KMS-11 (cell line): ENCODE measurements at regions not wholly inside any gene's neighbourhood (a gene's known extent, or its start where the extent isn't known, plus 50 kb on each side); places are given as distances from the start of the nearest gene placed in this dataset.

Source experiments
- H2AFZ ChIP-seq: fragments of 200-600 bp; sonication (generic); 2 replicates; pipeline ENCODE4 v1.6.1; 2016; ENCODE audit warnings: antibody characterized with exemption, mixed run types, low read depth
- H3K27ac ChIP-seq: fragments of 200-600 bp; sonication (generic); 2 replicates; pipeline ENCODE4 v1.6.1; 2016; ENCODE audit warnings: mild to moderate bottlenecking, mixed run types
- H3K27me3 ChIP-seq: fragments of 200-600 bp; sonication (generic); 2 replicates; pipeline ENCODE4 v1.6.1; 2017; ENCODE audit warnings: mild to moderate bottlenecking, low read depth, mixed run types, moderate library complexity; ENCODE audit not compliant: insufficient read depth
- H3K36me3 ChIP-seq: fragments of 200-600 bp; sonication (generic); 2 replicates; pipeline ENCODE4 v1.6.1; 2017; ENCODE audit warnings: mild to moderate bottlenecking, mixed run types; ENCODE audit not compliant: insufficient read depth
- H3K4me1 ChIP-seq: fragments of 200-600 bp; sonication (generic); 2 replicates; pipeline ENCODE4 v1.6.1; 2016; ENCODE audit warnings: mild to moderate bottlenecking, low read depth, mixed run types; ENCODE audit not compliant: poor library complexity, severe bottlenecking
- H3K4me2 ChIP-seq: fragments of 200-600 bp; sonication (generic); 2 replicates; pipeline ENCODE4 v1.7.0; 2016; ENCODE audit warnings: mild to moderate bottlenecking, mixed run types
- H3K4me3 ChIP-seq: fragments of 200-600 bp; sonication (generic); IDR thresholded peaks from 2 replicates; pipeline ENCODE4 v1.6.1; 2017; ENCODE audit warnings: low read depth, low read length, mixed read lengths; ENCODE audit not compliant: insufficient read depth
- H3K79me2 ChIP-seq: fragments of 200-600 bp; sonication (generic); 2 replicates; pipeline ENCODE4 v1.6.1; 2016; ENCODE audit warnings: low read depth, mixed run types; ENCODE audit not compliant: insufficient read depth
- H3K9ac ChIP-seq: fragments of 200-600 bp; sonication (generic); 2 replicates; pipeline ENCODE4 v1.6.1; 2016; ENCODE audit warnings: mild to moderate bottlenecking, mixed run types
- H4K20me1 ChIP-seq: fragments of 200-600 bp; sonication (generic); 2 replicates; pipeline ENCODE4 v1.6.1; 2016; ENCODE audit warnings: mild to moderate bottlenecking, mixed run types; ENCODE audit not compliant: insufficient read depth
- TF ChIP-seq, protein P1 (sequence below): fragments of 200-600 bp; sonication (generic); conservative IDR thresholded peaks from 2 replicates; pipeline ENCODE4 v1.6.1; 2017; ENCODE audit warnings: low read depth, mild to moderate bottlenecking, antibody characterized with exemption, low read length, moderate library complexity, mixed read lengths

DNA sequence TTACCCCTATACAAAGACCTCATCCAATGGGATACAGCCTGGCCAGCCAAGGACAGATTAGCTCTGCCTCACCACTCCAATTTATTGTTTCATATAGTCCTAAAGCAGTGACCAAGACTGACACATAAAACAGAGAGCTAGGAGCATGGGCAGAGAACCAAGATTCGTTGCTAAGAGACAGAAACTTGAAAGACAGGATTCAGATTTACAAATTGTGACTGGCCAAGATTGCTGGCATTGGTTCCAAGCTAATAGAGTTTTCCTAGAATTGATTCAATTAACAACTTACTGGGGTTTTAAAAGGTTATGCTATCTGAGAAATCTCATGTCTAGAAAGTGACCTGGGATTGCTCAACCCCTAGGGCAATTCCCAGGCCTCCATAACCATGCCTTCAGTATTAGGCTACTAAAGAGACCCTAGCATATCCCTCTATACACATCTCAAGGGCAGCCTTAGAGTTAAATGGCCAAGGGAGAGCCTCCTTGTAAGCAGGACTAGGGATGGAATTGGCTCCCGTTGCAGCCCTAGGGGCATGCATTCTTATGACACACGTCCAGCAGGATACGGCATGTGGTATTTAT is 75.6 kb downstream of the ICOS start:
- no peak overlapping the region for H3K4me3 ChIP-seq
- H4K20me1 ChIP-seq = no peaks in the 10 kb centered on the region
- no peak overlapping the region for H3K27ac ChIP-seq
- no peaks in the 10 kb centered on the region for H3K79me2 ChIP-seq
- H3K4me1 ChIP-seq = no peaks in the 10 kb centered on the region
- H2AFZ ChIP-seq = no peak overlapping the region
- no peak overlapping the region for H3K9ac ChIP-seq
- no peaks in the 10 kb centered on the region for H3K27me3 ChIP-seq
- H3K36me3 ChIP-seq = no peaks in the 10 kb centered on the region
- H3K4me2 ChIP-seq = no peak overlapping the region
- TF ChIP-seq, protein P1, sequence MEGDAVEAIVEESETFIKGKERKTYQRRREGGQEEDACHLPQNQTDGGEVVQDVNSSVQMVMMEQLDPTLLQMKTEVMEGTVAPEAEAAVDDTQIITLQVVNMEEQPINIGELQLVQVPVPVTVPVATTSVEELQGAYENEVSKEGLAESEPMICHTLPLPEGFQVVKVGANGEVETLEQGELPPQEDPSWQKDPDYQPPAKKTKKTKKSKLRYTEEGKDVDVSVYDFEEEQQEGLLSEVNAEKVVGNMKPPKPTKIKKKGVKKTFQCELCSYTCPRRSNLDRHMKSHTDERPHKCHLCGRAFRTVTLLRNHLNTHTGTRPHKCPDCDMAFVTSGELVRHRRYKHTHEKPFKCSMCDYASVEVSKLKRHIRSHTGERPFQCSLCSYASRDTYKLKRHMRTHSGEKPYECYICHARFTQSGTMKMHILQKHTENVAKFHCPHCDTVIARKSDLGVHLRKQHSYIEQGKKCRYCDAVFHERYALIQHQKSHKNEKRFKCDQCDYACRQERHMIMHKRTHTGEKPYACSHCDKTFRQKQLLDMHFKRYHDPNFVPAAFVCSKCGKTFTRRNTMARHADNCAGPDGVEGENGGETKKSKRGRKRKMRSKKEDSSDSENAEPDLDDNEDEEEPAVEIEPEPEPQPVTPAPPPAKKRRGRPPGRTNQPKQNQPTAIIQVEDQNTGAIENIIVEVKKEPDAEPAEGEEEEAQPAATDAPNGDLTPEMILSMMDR = no peak

DNA sequence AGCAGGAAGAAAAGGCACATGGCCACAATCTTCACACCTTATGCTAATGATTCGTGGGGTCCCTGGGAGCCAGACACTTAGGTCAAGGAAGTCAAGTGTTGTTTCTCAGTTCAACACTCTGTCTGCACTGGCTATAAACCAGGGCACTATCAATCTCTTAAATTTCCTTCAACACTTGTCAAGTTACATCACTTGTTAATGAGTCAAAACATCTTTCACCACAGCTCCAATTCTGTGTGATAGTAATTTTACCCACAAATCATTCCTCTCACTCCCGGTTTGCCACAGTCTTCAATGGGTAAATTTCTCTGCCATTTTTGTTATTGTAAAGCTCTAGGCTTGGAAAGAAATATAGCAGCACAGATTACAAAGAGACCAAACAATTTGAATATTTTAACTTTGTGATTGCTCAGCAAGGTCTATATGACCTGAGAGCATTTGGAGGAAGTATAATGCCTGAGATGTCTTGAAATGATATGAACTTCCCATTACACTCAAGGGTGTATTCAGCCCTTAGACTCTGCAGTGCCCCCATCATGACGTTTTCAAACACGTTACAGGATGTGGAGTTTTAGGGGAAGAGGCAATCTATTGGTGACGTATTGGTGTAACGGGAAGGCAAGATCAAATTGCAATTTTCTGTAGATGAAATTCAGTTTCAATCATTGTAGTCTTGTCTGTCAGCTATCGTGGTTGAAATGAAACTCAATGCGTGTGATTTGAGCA is 78.7 kb downstream of the ICOS start:
- Histone ChIP-seq H4K20me1 (no peaks in the 10 kb centered on the region), H3K4me1 (no peaks in the 10 kb centered on the region), H2AFZ (no peak overlapping the region), H3K27me3 (no peaks in the 10 kb centered on the region), H3K9ac (no peak overlapping the region), H3K27ac (no peak overlapping the region), H3K36me3 (no peaks in the 10 kb centered on the region), H3K4me2 (no peak overlapping the region), H3K79me2 (no peaks in the 10 kb centered on the region), H3K4me3 (no peak overlapping the region)
- TF ChIP-seq, protein P1 = no peak

DNA sequence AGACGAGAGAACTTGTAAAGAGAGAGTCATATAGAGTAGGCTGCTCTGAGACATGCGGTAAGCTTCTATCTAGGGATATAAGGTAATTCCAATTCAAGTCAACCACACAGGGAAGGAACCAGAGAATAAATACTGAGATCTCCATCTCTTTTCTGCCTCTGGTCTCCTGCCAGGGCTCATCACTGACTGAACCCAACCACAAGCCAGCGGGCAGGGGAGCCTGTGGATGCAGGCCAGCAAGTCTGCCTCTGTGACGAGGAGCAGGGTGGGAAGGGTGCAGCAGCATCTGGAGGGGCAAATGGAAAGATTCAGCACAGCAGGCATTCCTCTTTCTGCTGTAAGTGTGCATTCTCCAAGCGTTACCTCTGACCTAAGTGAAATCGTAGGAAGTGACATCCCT is 82.2 kb downstream of the ICOS start:
- TF ChIP-seq, protein P1 = no peak
- Histone ChIP-seq H3K36me3 (no peaks in the 10 kb centered on the region), H2AFZ (no peak overlapping the region), H3K27me3 (no peaks in the 10 kb centered on the region), H3K4me3 (no peak overlapping the region), H3K79me2 (no peaks in the 10 kb centered on the region), H3K27ac (no peak overlapping the region), H3K9ac (no peak overlapping the region), H3K4me1 (no peaks in the 10 kb centered on the region), H4K20me1 (no peaks in the 10 kb centered on the region), H3K4me2 (no peak overlapping the region)

DNA sequence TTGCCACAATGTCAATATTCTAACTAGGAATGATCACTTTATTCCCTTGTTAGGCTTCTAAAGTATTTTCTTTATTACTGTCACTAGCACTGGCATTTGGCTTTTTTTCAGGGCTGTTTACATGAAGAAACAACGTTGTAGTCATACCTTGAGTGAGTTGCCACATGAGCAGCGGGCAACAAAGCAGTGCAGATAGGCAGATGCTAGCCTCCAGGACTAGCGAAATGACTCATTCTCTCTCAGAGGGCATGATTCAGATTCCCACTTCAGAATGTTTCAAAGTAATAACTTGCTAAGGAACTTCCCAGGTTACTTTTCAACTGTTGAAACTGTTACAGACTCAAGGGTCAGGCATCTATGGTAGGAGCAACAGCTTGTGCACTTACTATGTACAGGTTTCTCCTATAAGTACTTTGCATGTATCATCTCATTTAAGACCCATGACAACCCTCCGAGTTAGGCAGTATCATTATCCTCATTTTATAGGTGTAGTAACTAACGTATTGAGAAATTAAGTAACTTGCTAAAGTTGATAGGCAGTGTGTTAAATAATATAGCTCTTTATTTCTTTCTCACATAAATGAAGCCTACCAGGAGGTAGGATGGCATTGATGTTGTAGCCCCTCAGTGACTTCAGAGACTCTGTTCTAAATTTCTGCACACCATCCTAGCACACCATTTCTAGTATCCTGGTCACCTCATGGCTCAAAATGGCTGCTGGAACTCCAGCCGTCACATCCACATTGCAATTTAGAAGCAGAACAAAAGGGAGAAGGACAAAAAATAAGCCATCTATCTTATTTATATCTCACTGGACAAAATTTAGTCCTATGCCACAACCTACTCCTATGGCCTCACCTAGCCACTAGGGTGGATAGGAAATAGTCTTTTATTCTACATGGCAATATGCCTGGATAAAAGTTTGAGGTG is 83.3 kb downstream of the ICOS start:
- H3K27me3 ChIP-seq = no peaks in the 10 kb centered on the region
- H4K20me1 ChIP-seq = no peaks in the 10 kb centered on the region
- no peaks in the 10 kb centered on the region for H3K79me2 ChIP-seq
- H3K4me1 ChIP-seq = peaks cover 5% of the 10 kb centered on the region
- TF ChIP-seq, protein P1 = no peak
- H3K4me3 ChIP-seq = no peak overlapping the region
- H3K9ac ChIP-seq = no peak overlapping the region
- no peak overlapping the region for H3K4me2 ChIP-seq
- H2AFZ ChIP-seq = no peak overlapping the region
- H3K36me3 ChIP-seq = no peaks in the 10 kb centered on the region
- H3K27ac ChIP-seq = no peak overlapping the region
